ENCODE measurements at regions not wholly inside any gene's neighbourhood (a gene's known extent, or its start where the extent isn't known, plus 50 kb on each side); places are given as distances from the start of the nearest gene placed in this dataset.

GRCh38 chr2:167582619-167583018, 664.8 kb downstream of the STK39 start:
- DNase-seq (no peak), ATAC-seq (ENCODE audit: poor library complexity) (no peak)
- no peaks in the 10 kb centered on the region for H3K4me1 Mint-ChIP-seq (ENCODE audit: low read depth)

GRCh38 chr2:167581961-167582574, 665.3 kb downstream of the STK39 start:
- intact Hi-C loops (cut with DNase I, micrococcal nuclease) = no loop called here
- Mint-ChIP-seq H3K27me3 (no peaks in the 10 kb centered on the region), H3K9me3 (no peaks in the 10 kb centered on the region), H3K36me3 (ENCODE audit: low read depth) (no peaks in the 10 kb centered on the region), H3K27ac (no peak overlapping the region), H3K4me1 (ENCODE audit: low read depth) (no peaks in the 10 kb centered on the region), H3K4me3 (no peak overlapping the region)
- ATAC-seq (ENCODE audit: poor library complexity) = no peak
- DNase-seq = no peak
- CTCF ChIA-PET = no interaction called here
- POLR2A ChIA-PET = no interaction called here
- Histone ChIP-seq H3K27ac (ENCODE audit: low read depth in 1 of 2, low read length in 2 of 2) (no peak overlapping the region), H3K9me3 (ENCODE audit: control insufficient read depth in 1 of 2, insufficient read depth in 1 of 2, low read length in 2 of 2) (peaks cover 0 to 3% of the 10 kb centered on the region in 2 experiments), H3K36me3 (ENCODE audit: insufficient read depth, low read length) (no peaks in the 10 kb centered on the region), H3K4me3 (ENCODE audit: low read length) (no peak overlapping the region), H3K4me1 (ENCODE audit: insufficient read depth, low read length) (no peaks in the 10 kb centered on the region), H3K27me3 (ENCODE audit: control insufficient read depth in 1 of 2, insufficient read depth in 2 of 2, low read length in 2 of 2) (no peaks in the 10 kb centered on the region)
- no peak for TF ChIP-seq CTCF (IDR thresholded peaks at IDR 0.05)

More at GRCh38 chr2:167582619-167583018, 664.8 kb downstream of the STK39 start:
- Histone ChIP-seq H3K27ac (ENCODE audit: low read depth in 1 of 2, low read length in 2 of 2) (no peak overlapping the region), H3K4me1 (ENCODE audit: insufficient read depth, low read length) (no peaks in the 10 kb centered on the region), H3K36me3 (ENCODE audit: insufficient read depth, low read length) (no peaks in the 10 kb centered on the region), H3K9me3 (ENCODE audit: control insufficient read depth in 1 of 2, insufficient read depth in 1 of 2, low read length in 2 of 2) (peaks cover 0 to 3% of the 10 kb centered on the region in 2 experiments), H3K4me3 (ENCODE audit: low read length) (no peak overlapping the region), H3K27me3 (ENCODE audit: control insufficient read depth in 1 of 2, insufficient read depth in 2 of 2, low read length in 2 of 2) (no peaks in the 10 kb centered on the region)
- intact Hi-C loops (cut with DNase I, micrococcal nuclease) = no loop called here
- no peaks in the 10 kb centered on the region for H3K9me3 Mint-ChIP-seq
- ChIA-PET POLR2A (no interaction called here), CTCF (no interaction called here)
- H3K27me3 Mint-ChIP-seq = no peaks in the 10 kb centered on the region
- H3K36me3 Mint-ChIP-seq (ENCODE audit: low read depth) = no peaks in the 10 kb centered on the region
- H3K4me3 Mint-ChIP-seq = no peak overlapping the region
- H3K27ac Mint-ChIP-seq = no peak overlapping the region
- TF ChIP-seq CTCF (IDR thresholded peaks at IDR 0.05) = no peak

- Mint-ChIP-seq H3K27me3 (no peaks in the 10 kb centered on the region), H3K27ac (no peak overlapping the region), H3K36me3 (ENCODE audit: low read depth) (no peaks in the 10 kb centered on the region), H3K4me3 (no peak overlapping the region), H3K9me3 (peaks cover 4% of the 10 kb centered on the region), H3K4me1 (ENCODE audit: low read depth) (no peaks in the 10 kb centered on the region)
- no peak for ATAC-seq (ENCODE audit: poor library complexity)
- ChIA-PET POLR2A (no interaction called here), CTCF (no interaction called here)
- intact Hi-C loops (cut with DNase I, micrococcal nuclease) = no loop called here
- Histone ChIP-seq H3K4me1 (ENCODE audit: insufficient read depth, low read length) (no peaks in the 10 kb centered on the region), H3K27me3 (ENCODE audit: control insufficient read depth in 1 of 2, insufficient read depth in 2 of 2, low read length in 2 of 2) (no peaks in the 10 kb centered on the region), H3K9me3 (ENCODE audit: control insufficient read depth in 1 of 2, insufficient read depth in 1 of 2, low read length in 2 of 2) (peaks cover 0 to 3% of the 10 kb centered on the region in 2 experiments), H3K4me3 (ENCODE audit: low read length) (no peak overlapping the region), H3K36me3 (ENCODE audit: insufficient read depth, low read length) (no peaks in the 10 kb centered on the region), H3K27ac (ENCODE audit: low read depth in 1 of 2, low read length in 2 of 2) (no peak overlapping the region)
- no peak for TF ChIP-seq CTCF (IDR thresholded peaks at IDR 0.05)
- DNase-seq = no peak
Measured at GRCh38 chr2:167579826-167580225, 667.6 kb downstream of the STK39 start.

All from CD4-positive, alpha-beta T cell (primary cell).